D341Med (cell line): ENCODE measurements at regions not wholly inside any gene's neighbourhood (a gene's known extent, or its start where the extent isn't known, plus 50 kb on each side); places are given as distances from the start of the nearest gene placed in this dataset.

Experiments
- DNase-seq: peaks from one replicate; pipeline ENCODE4 v3.0.0; 2012; ENCODE audit warnings: low spot score

DNA sequence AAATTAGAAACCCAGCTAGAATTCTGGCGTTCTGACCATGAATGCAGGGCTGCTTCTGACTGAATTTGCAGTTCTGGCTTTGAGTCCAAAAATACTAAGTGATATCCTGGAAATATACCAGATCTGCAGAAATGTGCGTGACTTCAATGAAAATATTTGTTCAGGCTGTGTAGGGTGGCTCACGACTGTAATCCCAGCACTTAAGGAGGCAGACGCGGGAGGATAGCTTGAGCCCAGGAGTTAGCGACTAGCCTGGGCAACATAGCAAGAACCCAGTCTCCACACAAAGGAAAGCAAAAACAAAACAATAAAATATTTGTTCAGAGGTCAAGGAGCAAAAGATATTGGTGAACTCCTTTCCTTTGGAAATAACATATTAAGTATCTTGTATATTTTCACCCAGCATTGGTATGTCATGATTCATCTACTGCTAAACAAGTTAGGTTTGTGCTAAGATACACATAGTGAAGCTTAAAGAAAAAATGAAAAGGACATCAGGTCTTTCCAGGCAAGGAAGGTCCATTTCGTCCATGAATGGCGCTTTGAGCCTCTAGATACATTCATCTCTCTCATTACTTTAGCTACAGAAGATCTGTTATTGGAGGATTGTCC lies 239.2 kb downstream of the CMPK2 start:
- DNase-seq, result no peak

DNA sequence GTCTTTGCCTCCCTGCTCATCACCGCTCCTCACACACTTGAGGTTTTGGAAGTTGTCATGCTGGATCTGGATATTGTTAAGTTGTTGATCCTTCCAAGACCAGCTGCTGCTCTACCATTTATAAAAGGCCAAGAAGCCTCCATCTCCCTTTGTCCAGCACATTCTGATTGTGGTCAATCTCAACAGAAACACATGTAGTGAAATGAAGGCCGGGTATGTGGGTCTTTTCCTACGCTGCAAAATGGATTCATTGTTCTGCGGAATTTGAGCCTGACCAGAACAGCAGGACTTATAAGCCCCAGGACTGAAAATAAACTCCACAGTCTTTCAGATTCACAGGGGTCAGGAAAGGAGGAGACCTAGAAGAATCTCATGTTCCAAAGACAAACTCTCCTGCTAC lies 238.4 kb downstream of the CMPK2 start:
- DNase-seq, result no peak

DNA sequence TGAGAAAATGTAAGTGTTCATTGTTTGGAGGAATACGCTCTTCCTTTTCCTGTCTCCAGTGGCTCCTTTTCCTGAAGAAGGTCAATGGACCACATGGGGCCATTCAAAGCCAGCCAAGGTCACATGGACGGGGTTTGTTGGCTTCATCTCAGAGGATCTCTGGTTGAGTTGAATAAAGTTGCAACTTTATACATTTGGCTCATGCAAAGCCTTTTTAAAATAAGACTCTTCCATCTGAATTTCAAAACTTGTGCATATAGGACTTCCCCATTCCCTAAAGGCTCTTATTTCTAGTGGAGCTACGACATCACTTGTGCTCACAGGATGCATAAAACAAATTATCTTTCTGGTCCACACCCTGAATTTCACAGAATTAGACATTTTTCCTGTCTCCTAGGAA lies 235.5 kb downstream of the CMPK2 start:
- no peak for DNase-seq

DNA sequence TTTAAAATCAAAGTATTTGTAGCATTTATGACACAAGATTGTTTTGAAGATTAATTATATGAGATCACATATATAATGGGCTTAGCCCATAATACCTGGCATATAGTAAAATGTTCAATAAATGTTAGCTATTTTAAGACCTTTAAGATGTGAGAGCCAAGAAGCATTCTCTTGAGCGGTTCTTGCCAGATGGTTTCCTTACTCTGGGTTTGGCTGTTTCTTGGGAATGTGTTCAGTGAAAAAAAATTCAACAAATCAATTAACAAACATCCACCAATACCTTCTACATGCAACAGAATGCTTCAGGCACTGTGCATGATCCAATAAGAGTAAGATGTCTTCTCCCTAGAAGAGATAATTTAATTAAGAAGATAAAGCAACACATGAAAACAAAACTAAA lies 230.4 kb downstream of the CMPK2 start:
- DNase-seq, result no peak

DNA sequence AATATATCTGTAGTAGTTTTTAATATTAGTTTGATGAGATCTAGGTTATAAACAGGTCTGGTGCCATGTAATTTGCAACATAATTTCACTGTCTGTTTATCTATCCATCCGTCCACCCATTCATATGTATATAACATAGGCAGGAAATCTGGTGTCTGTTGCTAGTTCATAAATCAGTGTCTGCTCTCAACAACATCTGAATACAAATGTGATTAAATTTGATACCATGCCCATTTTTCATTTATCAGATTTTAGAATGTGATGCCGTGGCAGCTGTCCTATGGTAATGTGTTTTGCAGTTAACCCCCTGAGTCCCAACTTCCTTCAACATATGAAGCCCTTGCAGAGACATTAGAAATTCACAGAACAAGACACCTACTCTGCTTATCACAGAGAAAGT lies 228.4 kb downstream of the CMPK2 start:
- no peak for DNase-seq

DNA sequence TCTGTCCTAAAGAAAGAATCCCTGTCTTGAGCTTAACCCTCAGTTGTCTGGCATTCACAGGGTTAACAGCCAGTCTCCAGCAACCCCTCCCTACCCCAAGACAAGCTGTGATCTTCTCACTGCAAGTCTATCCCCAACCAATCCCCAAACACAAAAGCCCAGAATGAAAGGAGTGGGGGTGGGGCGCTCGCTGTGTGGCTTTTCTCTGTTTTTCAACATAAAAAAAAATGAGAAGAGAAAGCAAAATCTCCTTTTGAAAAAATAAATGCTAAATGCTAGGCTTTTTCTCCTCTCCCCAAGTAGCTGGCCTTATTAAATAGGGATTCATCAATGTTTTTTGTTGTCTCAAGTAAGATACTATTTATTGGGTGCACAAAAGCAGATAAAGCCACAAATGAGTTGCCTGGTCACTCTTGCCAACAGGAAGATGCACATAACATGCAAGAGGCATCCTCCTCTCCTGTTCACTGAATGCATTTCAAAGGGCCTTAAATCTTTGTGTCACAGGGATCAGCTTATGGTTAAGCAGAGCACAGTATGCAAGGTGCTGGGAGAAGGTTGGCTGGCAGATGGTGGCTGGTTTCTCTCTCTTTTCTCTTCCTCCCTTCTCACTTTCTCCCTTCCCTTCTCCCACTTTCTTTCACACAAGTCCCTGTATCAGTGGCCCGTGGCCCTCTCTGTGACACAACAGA lies 225.6 kb downstream of the CMPK2 start:
- DNase-seq, result peak; percentile 48

DNA sequence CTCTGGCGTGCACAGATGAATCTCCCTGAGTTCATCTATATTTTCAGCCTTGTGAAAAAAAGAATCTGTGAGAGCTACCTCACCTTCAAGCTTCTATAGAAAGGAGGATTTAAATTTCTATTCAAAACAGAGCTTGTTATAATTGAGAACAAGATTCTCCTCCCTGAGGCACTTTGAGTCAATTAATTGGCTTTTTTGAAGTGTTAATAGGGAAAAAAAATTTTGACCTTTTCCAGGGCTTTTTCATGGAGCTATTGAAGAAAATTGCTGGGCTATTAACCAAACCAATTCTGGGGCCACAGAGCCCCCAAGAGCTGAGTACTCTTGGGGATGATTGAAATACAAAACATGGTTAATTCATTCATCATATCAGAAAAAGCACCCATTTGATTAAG lies 225.1 kb downstream of the CMPK2 start:
- no peak for DNase-seq

DNA sequence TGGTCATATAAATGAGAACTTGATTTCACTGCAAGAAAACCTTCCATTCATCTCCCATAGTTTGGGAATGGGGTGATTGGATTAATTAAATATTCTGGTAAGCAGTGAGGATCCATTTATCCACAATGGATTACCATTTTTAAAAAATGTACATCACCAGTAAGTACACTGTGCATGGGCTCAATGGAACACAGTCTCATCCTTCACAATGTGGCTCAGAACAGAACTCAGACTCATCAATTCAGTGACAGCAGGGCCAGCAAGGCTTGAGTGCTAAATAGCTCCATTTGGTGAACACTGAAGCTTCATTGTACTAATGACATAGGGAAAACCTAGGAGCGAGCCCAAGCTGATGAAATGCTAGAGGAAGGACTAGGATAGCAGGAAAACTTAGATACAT lies 223.8 kb downstream of the CMPK2 start:
- DNase-seq, result no peak

DNA sequence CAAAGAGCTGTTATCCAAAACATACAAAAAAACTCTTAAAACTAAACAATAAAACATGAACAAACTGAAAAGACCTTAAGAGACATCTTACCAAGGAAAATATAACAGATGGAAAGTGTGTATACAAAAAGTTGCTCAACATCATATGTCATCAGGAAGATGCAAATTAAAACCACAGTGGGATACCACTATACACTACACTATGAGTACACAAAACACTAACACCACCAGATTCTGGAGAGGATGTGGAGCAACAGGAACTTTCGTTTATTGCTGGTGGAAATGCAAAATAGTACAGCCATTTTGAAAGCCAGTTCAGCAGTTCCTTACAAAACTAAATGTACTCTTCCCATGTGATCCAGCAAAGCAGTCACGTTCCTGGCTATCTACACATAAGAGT lies 221.4 kb downstream of the CMPK2 start:
- no peak for DNase-seq

DNA sequence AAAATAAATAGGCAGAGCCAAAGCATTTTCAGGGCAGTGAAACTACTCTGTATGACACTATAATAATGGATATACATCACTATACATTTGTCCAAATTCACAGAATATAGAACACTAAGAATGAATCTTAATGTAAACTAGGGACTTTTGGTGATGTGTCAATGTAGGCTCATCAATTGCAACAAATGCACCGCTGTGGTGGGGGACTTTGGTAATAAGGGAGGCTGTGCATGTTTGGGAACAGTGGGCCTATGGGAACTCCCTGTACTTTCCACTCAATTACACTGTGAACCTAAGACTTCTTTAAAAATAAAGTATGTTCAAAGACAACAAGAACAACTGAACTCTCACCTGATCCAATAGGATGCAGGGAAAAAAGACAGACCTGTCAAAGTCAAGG lies 220.7 kb downstream of the CMPK2 start:
- DNase-seq, result no peak

DNA sequence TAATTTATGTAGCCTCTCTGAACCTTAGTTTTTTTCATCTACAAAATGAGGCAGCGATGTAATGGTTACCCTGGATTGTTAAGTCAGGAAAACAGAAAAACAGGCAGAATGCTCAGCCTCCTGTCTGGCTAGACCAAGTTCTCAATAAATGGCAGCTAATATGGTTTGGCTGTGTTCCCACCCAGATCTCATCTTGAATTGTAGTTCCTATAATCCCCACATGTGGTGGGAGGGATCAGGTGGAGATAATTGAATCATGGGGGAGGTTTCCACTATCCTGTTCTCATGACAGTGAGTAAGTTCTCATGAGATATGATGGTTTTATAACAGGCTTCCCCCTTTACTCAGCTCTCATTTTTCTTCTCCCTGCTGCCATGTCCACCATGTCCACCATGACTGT lies 220.0 kb downstream of the CMPK2 start:
- DNase-seq, result no peak

DNA sequence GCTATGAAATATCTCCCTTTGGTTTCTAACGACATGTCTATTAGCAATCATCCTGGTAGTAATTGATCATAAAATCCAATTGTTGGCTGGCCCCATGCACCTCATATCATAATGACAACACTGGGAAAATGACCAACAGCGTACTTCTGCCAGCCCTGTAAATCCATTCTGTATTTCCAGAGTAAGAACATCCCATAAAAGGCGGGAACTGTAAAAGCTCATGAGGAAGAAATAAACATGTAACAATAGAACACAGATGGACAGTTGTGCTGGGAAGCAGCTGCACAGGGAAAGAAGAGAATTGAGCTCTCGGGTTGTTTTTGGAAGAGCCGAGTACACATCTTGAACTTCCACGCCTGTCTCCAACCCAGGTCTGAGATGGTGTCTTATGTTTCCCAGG lies 218.7 kb downstream of the CMPK2 start:
- no peak for DNase-seq

DNA sequence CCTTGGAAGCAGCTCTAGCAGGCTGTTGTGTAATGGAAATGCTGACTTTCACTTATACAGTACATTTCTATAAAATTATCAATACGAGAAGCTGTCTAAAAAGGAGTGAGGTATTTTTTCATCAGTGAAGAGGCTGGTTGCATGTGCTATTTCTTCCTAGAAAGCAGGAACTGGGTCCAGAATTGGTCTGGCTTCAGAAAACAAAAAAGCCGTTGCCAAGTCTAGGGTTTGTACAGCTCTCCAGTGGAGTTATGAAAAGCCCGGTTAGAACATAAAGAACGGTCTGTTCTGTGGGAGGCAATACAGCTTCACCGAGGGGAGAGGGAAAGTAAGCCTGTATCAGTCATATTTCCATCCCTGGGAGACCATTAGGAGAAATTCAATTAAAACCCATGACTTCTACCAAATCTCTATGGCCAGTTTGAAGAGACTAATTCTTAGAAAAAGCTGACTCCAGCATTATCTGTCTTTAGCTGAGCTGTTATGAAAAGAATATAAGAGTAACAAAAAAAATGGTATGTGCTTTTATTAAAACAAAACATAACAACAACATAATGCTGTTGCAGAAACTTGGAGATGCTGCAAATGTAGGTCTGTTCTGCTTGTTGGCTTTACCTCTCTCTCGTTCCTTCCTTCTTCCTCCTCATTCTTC lies 217.0 kb downstream of the CMPK2 start:
- no peak for DNase-seq

DNA sequence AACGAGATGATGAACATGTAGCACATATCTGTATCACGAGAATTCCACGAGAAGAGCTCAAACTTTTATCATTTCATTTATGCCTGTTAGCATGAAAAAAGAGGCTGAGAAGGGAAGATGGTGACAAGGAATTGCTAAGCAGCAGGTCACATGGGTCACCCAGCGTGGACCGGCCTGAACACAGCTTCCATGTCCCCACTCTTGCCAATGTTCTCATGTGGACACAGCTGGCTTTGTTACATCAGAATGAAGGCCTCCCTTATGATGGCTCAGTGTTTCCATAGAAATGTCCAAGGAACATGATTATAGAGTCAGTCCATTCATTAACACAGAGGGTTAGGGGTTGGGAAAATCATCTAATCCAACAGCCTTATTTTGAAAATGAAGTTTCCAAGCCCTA lies 215.4 kb downstream of the CMPK2 start:
- DNase-seq, result no peak

DNA sequence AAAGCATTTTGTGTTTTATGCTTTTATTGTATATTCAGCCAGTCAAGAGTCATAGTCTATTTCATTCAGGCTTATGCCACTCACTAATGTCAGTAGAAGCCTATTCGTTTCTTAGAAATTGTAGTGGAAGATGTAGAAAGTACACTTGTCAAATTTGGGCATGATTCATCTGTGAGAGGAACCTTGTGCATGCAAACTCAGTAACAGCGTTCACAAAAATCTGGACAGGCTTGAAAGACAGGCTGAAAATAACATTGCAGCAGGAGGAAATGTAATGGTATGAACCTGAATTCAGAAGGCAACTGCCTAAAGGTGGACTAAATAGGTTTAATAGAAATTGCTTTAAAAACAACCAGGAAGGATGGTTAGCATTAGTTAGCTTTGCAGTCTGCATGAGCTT lies 213.5 kb downstream of the CMPK2 start:
- no peak for DNase-seq

DNA sequence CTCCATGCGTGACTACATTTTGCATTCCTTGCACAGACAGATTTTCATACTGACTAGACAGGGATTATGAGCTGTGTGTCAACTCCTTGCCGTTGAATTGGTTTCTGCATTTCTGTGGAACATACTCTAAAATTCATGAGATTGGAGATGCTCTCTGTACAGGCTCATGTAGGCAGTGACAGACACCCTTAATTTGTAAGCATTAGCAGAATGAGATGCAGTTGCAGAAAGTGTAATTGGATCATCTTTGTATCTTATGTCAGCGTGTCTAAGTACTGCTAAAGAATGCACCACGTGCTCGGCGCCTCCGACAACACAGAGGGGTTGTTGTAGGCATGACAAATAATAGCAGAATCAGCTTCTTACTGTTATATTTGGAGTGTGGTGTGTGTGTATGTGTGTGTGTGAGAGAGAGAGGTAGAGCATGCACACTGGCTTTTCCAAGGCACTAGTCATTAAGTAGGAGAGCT lies 212.4 kb downstream of the CMPK2 start:
- DNase-seq, result no peak

DNA sequence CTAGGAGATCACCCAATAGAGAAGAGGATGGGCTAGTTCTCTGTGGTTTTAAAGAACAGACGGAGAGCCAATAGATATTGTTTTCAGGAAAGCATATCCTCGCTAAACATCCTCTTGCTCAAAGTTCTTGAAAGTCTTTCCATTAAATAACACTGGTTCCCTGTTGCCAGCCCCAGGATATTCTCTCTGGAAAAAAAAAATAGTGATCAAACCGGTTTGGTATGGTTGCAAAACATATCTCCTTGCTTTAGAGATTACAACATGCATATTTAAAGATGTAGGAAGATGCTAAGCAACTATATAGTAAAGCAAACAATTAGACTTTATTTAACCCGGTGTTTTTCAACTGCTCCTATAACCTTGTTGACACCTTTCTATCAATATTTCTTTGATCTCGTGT lies 211.4 kb downstream of the CMPK2 start:
- no peak for DNase-seq

DNA sequence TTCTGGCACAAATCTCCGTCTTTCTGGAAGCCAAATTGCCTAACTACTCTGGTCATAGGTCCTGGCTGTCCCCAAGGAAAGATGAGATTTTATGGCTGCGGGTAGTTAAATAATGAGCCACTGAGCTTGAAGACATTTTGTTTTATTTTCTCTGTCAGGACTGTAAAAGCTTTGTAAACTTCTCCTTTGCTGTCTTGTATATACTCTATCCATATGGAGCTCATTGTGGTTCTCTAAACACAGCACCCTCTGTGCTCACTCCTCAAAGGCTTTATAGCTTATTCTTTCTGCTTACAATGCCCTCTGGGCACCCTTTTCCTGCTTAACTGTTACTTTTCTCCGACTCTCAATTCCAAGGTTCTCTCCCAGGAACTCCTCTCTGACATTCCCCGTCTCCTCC lies 209.1 kb downstream of the CMPK2 start:
- DNase-seq, result no peak

DNA sequence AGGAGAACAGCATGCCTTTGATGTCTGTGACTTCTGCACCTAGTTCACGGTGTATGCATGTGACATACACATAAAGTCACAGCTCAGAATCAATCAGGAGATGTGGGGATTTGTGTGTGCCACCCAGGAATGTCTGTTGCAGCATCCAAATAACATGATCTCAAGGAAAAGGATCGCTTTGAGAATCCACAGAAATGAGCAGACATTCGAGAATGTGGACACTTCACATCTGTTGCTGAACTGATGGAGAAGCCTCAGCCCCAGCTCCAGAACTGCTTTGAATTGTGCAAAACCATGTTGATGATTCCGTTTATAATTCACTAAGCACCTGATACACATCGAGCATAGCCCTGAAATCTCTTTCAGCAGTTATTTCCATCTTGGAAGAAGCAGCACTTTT lies 208.6 kb downstream of the CMPK2 start:
- no peak for DNase-seq

DNA sequence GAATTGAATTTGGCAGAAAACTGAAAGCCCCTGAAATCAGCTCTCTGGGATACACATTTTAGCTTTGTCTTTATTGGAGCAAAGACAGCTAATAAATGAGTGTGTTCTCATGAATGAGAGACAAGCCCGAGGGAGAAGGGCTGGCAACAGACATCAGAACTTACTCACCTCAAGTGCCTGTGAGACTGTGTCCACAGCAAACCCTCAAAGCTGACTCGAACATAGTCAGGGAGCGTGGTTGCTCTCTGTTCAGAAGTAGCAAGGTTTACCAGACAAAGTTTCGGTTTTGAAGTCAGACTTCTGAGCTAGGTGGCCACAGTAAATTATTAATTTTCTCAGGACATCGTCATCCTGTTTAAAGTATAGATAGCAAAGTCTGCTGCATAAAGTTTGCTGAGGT lies 207.9 kb downstream of the CMPK2 start:
- DNase-seq, result no peak

DNA sequence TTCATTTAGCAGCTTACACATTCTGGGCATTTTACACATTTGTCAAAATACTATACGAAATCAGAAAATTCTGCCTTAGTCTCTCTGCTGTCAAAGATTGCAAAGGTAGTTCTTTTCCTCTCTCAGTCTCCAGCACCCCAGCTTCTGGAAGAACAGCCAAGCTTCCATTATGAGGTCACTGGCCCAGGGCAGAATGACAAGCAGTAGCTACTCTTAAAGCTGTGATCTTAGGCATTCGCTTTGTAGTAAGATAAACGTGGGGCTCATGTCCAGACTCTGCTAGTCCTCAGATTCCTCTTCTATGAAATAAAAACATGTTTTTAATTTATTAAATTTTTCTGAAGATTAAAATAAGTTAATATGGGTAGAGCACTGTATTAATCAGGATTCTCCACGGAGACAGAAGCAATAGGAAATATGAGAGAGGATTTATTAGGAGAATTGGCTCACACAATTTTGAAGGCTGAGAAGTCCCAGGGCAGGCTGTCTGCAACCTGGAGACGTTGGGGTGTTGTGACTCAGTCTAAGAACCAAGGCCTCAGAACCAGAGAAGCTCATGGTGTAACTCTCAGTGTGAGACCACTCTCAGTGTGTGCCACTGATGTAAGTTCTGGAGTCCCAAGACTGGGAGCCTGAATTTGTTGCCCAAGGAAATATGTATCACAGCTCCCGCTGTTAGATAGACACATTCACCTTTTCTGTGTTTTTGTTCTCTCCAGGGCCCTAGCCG lies 201.2 kb downstream of the CMPK2 start:
- no peak for DNase-seq

DNA sequence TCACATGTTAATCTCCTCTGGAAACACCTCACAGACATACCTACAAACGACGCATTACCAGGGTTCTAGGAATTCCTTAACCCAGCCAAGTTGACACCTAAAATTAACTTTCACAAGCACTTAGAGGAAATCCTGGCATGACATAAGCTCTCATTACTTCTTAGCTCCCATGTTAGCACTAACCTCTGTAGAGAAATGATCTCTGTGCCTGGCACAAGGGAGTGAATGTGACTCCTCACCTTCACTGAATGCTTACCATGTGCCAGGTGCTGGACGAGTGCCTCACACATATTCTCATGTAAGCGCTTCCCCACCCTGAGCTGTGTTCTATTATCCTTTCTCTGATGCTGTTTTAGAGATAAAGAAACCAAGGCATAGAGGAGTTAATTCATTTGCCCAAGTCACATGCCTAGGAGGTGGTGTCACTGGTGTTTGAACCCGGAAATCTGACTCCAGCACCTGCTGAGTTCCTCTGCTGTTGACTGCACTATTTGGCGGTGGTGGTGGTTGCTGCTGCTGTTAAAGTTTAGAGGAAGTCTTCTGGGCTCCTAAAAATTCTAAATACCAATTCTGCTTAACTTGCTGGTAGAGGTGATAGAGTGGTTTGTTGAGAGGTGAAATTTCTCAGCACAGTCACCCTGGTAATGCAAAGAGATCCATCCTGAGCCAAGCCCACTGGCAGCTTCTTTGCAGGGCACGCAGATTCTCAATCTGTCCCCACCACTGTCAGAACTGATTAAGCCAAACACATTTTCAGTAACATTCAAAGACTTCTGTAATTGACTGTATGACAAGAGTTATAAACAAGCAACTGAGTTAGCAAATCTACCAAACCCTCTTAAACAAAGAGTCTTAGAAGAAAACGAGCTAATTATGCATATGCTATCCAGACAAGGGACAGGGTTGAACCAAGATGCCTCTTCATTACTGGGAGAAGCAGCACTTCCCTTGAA lies 200.3 kb downstream of the CMPK2 start:
- no peak for DNase-seq
